Psoas muscle (tissue), 7 donors: ENCODE measurements at regions not wholly inside any gene's neighbourhood (a gene's known extent, or its start where the extent isn't known, plus 50 kb on each side); places are given as distances from the start of the nearest gene placed in this dataset.

Experiments
- ATAC-seq, 4 donors: fragments of 200-7000 bp; cut with Tn5 transposase; one replicate each; pipeline ENCODE4 v1.9.1; 2020; ENCODE audit warnings: moderate library complexity in 3 of 4, mild to moderate bottlenecking in 2 of 4
- DNase-seq, 2 donors: peaks; one replicate each; pipeline ENCODE4 v3.0.0-alpha.2; 2020
- H3K27ac ChIP-seq: fragments of 200-600 bp; one replicate; pipeline ENCODE4 v1.8.0; 2022
- H3K27me3 ChIP-seq, 3 donors: fragments of 200-600 bp in 1 of 3; one replicate each; pipeline versions ENCODE4 v1.6.1 to v1.8.0; 2013 to 2022; ENCODE audit warnings: low read length in 2 of 3, mild to moderate bottlenecking in 2 of 3, moderate library complexity in 1 of 3; ENCODE audit not compliant: insufficient read depth in 3 of 3
- H3K36me3 ChIP-seq, 2 donors: fragments of 200-600 bp in 1 of 2; one replicate each; pipeline versions ENCODE4 v1.6.1 to v1.8.0; 2013 to 2022; ENCODE audit warnings: low read depth in 1 of 2, mild to moderate bottlenecking in 1 of 2, moderate library complexity in 1 of 2; ENCODE audit not compliant: insufficient read depth in 1 of 2
- H3K4me1 ChIP-seq: fragments of 200-600 bp; one replicate; pipeline ENCODE4 v1.8.0; 2022
- H3K4me3 ChIP-seq: fragments of 200-600 bp; one replicate; pipeline ENCODE4 v1.8.0; 2022; ENCODE audit warnings: mild to moderate bottlenecking
- H3K9me3 ChIP-seq: fragments of 200-600 bp; one replicate; pipeline ENCODE4 v1.8.0; 2022
- CTCF ChIP-seq: fragments of 200-600 bp; IDR thresholded peaks from one replicate; pipeline ENCODE4 v1.8.0; 2022; ENCODE audit warnings: antibody characterized with exemption
- WGBS, 3 donors: extraction: QIAGEN DNeasy Blood & Tissue Kit; methylation state at CpG; one replicate each; pipeline versions ENCODE4 v1.1.6 to v1.1.7; 2013; 5-methylcytosine and 5-hydroxymethylcytosine counted together
- intact Hi-C, 2 donors: fragments of 100-400 bp; cut with DNase I; formaldehyde crosslinking; loops; one replicate each; pipeline versions ENCODE4 v1.11.0 to v1.14.2; 2022
- donor health status: healthy with polysubstance abuse.
- donor health status: DM: no; HTN: no; CAD: no; lungs with moderate emphysema.
- donor health status: Bipolar disorder and iron deficiency.
- donor health status: healthy.
- donor health status: DM: yes; HTN: yes; CAD: no.
- donor health status: DM: no; HTN: no; CAD: no.
- donor health status: DM: yes; HTN: yes; CAD: no.

- Histone ChIP-seq H3K36me3 (no peaks in the 10 kb centered on the region), H3K4me1 (no peaks in the 10 kb centered on the region), H3K27me3 (no peaks in the 10 kb centered on the region), H3K27ac (no peak overlapping the region), H3K9me3 (no peaks in the 10 kb centered on the region), H3K4me3 (no peak overlapping the region)
- ATAC-seq (no peak), DNase-seq (no peak)
- intact Hi-C loops = no loop called here
- 88 to 94% (median 93%) methylated on average over 5 of the region's 5 CpGs for WGBS, 3 donors
- TF ChIP-seq CTCF = no peak
Observed at GRCh38 chr2:193876980-193877379, 1682.2 kb upstream of the TMEFF2 start.

GRCh38 chr2:193869564-193869963 lies 1674.8 kb upstream of the TMEFF2 start:
- H3K9me3 ChIP-seq = peaks cover 3% of the 10 kb centered on the region
- no peak for ATAC-seq
- no peaks in the 10 kb centered on the region for H3K4me1 ChIP-seq
- H3K27me3 ChIP-seq = no peaks in the 10 kb centered on the region
- intact Hi-C loops = no loop called here
- H3K36me3 ChIP-seq = no peaks in the 10 kb centered on the region
- DNase-seq = no peak
- no peak overlapping the region for H3K27ac ChIP-seq
- 35 to 53% (median 38%) methylated on average over 4 of the region's 4 CpGs for WGBS, 3 donors
- no peak overlapping the region for H3K4me3 ChIP-seq
- no peak for TF ChIP-seq CTCF

- no peaks in the 10 kb centered on the region for H3K36me3 ChIP-seq
- WGBS, 3 donors = 72 to 80% (median 79%) methylated on average over 9 of the region's 9 CpGs
- intact Hi-C loops = no loop called here
- no peak overlapping the region for H3K27ac ChIP-seq
- no peak for DNase-seq
- no peaks in the 10 kb centered on the region for H3K4me1 ChIP-seq
- no peak for TF ChIP-seq CTCF
- no peaks in the 10 kb centered on the region for H3K27me3 ChIP-seq
- H3K4me3 ChIP-seq = no peak overlapping the region
- ATAC-seq = no peak
- H3K9me3 ChIP-seq = peaks cover 3% of the 10 kb centered on the region
Observed at GRCh38 chr2:193868833-193869232, 1674.1 kb upstream of the TMEFF2 start.

GRCh38 chr2:193868132-193868531 lies 1673.4 kb upstream of the TMEFF2 start:
- WGBS, 3 donors = 86 to 91% (median 87%) methylated on average over 5 of the region's 5 CpGs
- Histone ChIP-seq H3K27ac (no peak overlapping the region), H3K4me1 (no peaks in the 10 kb centered on the region), H3K36me3 (no peaks in the 10 kb centered on the region), H3K9me3 (peaks cover 3% of the 10 kb centered on the region), H3K27me3 (no peaks in the 10 kb centered on the region), H3K4me3 (no peak overlapping the region)
- no peak for TF ChIP-seq CTCF
- intact Hi-C loops = no loop called here
- ATAC-seq (no peak), DNase-seq (no peak)

GRCh38 chr2:193867454-193867853 lies 1672.7 kb upstream of the TMEFF2 start:
- intact Hi-C loops = no loop called here
- no peaks in the 10 kb centered on the region for H3K4me1 ChIP-seq
- no peak for ATAC-seq
- no peaks in the 10 kb centered on the region for H3K27me3 ChIP-seq
- H3K27ac ChIP-seq = no peak overlapping the region
- H3K4me3 ChIP-seq = no peak overlapping the region
- no peak for DNase-seq
- WGBS, 3 donors = 88 to 94% (median 93%) methylated on average over 11 of the region's 11 CpGs
- no peak for TF ChIP-seq CTCF
- no peaks in the 10 kb centered on the region for H3K36me3 ChIP-seq
- peaks cover 3% of the 10 kb centered on the region for H3K9me3 ChIP-seq
